Ovary (tissue), 3 donors: ENCODE measurements at regions not wholly inside any gene's neighbourhood (a gene's known extent, or its start where the extent isn't known, plus 50 kb on each side); places are given as distances from the start of the nearest gene placed in this dataset.
"Not testable (repeated sequence)": the region's sequence is repeated elsewhere in the genome, so short reads cannot be mapped to it uniquely, and the experiment has no call there.

Source experiments
- POLR2A ChIP-seq: fragments of 450-650 bp; IDR thresholded peaks from one replicate; pipeline ENCODE4 v1.6.1; 2017; ENCODE audit warnings: antibody characterized with exemption, mild to moderate bottlenecking, moderate library complexity
- TF ChIP-seq, protein P1 (sequence below), 3 donors: fragments of 450-650 bp in 2 of 3; fragments of 200-600 bp in 1 of 3; IDR thresholded peaks; one replicate each; pipeline versions ENCODE4 v1.5.1 to v1.8.0; 2016 to 2022; ENCODE audit warnings: antibody characterized with exemption in 3 of 3, mild to moderate bottlenecking in 1 of 3
- donor health status: DM: no; HTN: no; CAD: no.

DNA sequence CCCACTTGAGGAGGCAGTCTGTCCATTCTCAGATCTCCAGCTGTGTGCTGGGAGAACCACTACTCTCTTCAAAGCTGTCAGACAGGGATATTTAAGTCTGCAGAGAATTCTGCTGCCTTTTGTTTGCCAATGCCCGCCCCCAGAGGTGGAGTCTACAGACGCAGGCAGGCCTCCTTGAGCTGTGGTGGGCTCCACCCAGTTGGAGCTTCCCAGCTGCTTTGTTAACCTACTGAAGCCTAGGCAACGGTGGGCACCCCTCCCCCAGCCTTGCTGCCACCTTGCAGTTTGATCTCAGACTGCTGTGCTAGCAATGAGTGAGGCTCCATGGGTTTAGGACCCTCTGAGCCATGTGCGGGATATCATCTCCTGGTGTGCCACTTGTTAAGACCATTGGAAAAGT lies 119.4 kb upstream of the ZNF195 start:
- not testable (repeated sequence) for TF ChIP-seq POLR2A
- TF ChIP-seq, protein P1, sequence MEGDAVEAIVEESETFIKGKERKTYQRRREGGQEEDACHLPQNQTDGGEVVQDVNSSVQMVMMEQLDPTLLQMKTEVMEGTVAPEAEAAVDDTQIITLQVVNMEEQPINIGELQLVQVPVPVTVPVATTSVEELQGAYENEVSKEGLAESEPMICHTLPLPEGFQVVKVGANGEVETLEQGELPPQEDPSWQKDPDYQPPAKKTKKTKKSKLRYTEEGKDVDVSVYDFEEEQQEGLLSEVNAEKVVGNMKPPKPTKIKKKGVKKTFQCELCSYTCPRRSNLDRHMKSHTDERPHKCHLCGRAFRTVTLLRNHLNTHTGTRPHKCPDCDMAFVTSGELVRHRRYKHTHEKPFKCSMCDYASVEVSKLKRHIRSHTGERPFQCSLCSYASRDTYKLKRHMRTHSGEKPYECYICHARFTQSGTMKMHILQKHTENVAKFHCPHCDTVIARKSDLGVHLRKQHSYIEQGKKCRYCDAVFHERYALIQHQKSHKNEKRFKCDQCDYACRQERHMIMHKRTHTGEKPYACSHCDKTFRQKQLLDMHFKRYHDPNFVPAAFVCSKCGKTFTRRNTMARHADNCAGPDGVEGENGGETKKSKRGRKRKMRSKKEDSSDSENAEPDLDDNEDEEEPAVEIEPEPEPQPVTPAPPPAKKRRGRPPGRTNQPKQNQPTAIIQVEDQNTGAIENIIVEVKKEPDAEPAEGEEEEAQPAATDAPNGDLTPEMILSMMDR (IDR thresholded peaks at IDR 0.05): not testable (repeated sequence)
